Endothelial cell of umbilical vein (primary cell): ENCODE measurements at regions not wholly inside any gene's neighbourhood (a gene's known extent, or its start where the extent isn't known, plus 50 kb on each side); places are given as distances from the start of the nearest gene placed in this dataset.

Source experiments
- BruUV-seq: library from RNA; stranded (reverse); fragments of 400-500 nt; replicated peaks from 2 replicates; lab custom pipeline; 2021; lab: Mats Ljungman, UMichigan
- CTCF ChIA-PET: fragments of 300-600, 350-600 bp; sonication (Branson Sonifier 250); formaldehyde crosslinking; loops from one replicate; lab custom pipeline; 2021; ENCODE audit warnings: antibody characterized with exemption, inconsistent platforms; lab: Charles Lee
- POLR2A ChIA-PET: fragments of 300-600, 350-600 bp; sonication (Branson Sonifier 250); formaldehyde crosslinking; loops from one replicate; lab custom pipeline; 2021; ENCODE audit warnings: antibody characterized with exemption, inconsistent platforms; lab: Charles Lee
- DNase-seq: peaks from one replicate; pipeline ENCODE4 v3.0.0-alpha.2; 2011; ENCODE audit warnings: low read depth, low spot score
- FAIRE-seq: peaks from 2 replicates; lab custom pipeline; 2011; peaks lifted over from hg19 to GRCh38; lab: Jason Lieb, UNC
- H2AFZ ChIP-seq: 2 replicates; pipeline ENCODE4 v1.6.0; 2012; ENCODE audit warnings: low read depth, low read length, control low read depth, inconsistent platforms
- H3K27ac ChIP-seq: 2 replicates; pipeline ENCODE4 v1.5.1; 2011; ENCODE audit warnings: low read depth, mild to moderate bottlenecking, control low read depth, low read length, moderate library complexity; ENCODE audit not compliant: insufficient read depth
- H3K27me3 ChIP-seq, 2 experiments: 2 replicates each; pipeline versions ENCODE4 v1.6.0 to v1.6.1; 2011; ENCODE audit warnings: low read length in 2 of 2, mixed read lengths in 1 of 2; ENCODE audit not compliant: control insufficient read depth in 2 of 2, insufficient read depth in 2 of 2
- H3K36me3 ChIP-seq, 2 experiments: 2 replicates in 1 of 2; 3 replicates in 1 of 2; pipeline ENCODE4 v1.5.1; 2011; ENCODE audit warnings: low read length in 2 of 2, mild to moderate bottlenecking in 1 of 2, moderate library complexity in 1 of 2; ENCODE audit not compliant: control insufficient read depth in 2 of 2, insufficient read depth in 2 of 2; ENCODE audit errors: extremely low read depth in 1 of 2
- H3K4me1 ChIP-seq: 3 replicates; pipeline ENCODE4 v1.5.1; 2011; ENCODE audit warnings: mild to moderate bottlenecking, low read length; ENCODE audit not compliant: control insufficient read depth, insufficient read depth; ENCODE audit errors: extremely low read depth
- H3K4me2 ChIP-seq: 2 replicates; pipeline ENCODE4 v1.6.1; 2011; ENCODE audit warnings: low read length, control low read depth, mixed read lengths; ENCODE audit not compliant: insufficient read depth
- H3K4me3 ChIP-seq, 3 experiments: fragments of 200-600 bp in 1 of 3; sonication (generic), shearing (Covaris generic) in 1 of 3; replicated peaks in 1 of 3; 2 replicates each; pipeline ENCODE4 v1.5.1; 2011 to 2016; ENCODE audit warnings: control low read depth in 3 of 3, low read length in 3 of 3, mild to moderate bottlenecking in 2 of 3, inconsistent platforms in 1 of 3, low read depth in 1 of 3, moderate library complexity in 1 of 3; ENCODE audit not compliant: insufficient read depth in 1 of 3
- H3K79me2 ChIP-seq: 2 replicates; pipeline ENCODE4 v1.6.0; 2012; ENCODE audit warnings: low read length, inconsistent platforms; ENCODE audit not compliant: control insufficient read depth, insufficient read depth
- H3K9ac ChIP-seq: replicated peaks from 2 replicates; pipeline ENCODE3; 2011; ENCODE audit warnings: low read length, control low read depth; ENCODE audit not compliant: insufficient read depth; ENCODE audit errors: extremely low read depth
- H3K9me1 ChIP-seq: replicated peaks from 3 replicates; pipeline ENCODE4 v1.6.0; 2011; ENCODE audit warnings: mild to moderate bottlenecking, low read length; ENCODE audit not compliant: control insufficient read depth, insufficient read depth; ENCODE audit errors: extremely low read depth
- H3K9me3 ChIP-seq: replicated peaks from 2 replicates; pipeline ENCODE4 v1.5.1; 2012; ENCODE audit warnings: low read length, inconsistent platforms; ENCODE audit not compliant: control insufficient read depth, insufficient read depth
- H4K20me1 ChIP-seq: replicated peaks from 2 replicates; pipeline ENCODE3; 2011; ENCODE audit warnings: mild to moderate bottlenecking, low read length; ENCODE audit not compliant: control insufficient read depth, insufficient read depth; ENCODE audit errors: extremely low read depth
- EZH2 ChIP-seq: IDR thresholded peaks from 2 replicates; pipeline ENCODE4 v1.6.1; 2012; ENCODE audit warnings: borderline replicate concordance, low read depth, mild to moderate bottlenecking, moderate library complexity, low read length, inconsistent platforms; ENCODE audit not compliant: severe bottlenecking
- FOS ChIP-seq: IDR thresholded peaks from 2 replicates; pipeline ENCODE4 v1.6.1; 2011; ENCODE audit warnings: mild to moderate bottlenecking, low read length, moderate library complexity, borderline replicate concordance; ENCODE audit not compliant: insufficient read depth
- GATA2 ChIP-seq: IDR thresholded peaks from 2 replicates; pipeline ENCODE4 v1.7.0; 2011; ENCODE audit warnings: low read depth, mild to moderate bottlenecking, moderate library complexity, mixed read lengths, low read length; ENCODE audit not compliant: insufficient read length, insufficient read depth
- JUN ChIP-seq: IDR thresholded peaks from 2 replicates; pipeline ENCODE4 v1.6.1; 2011; ENCODE audit warnings: borderline replicate concordance, low read depth; ENCODE audit not compliant: insufficient read length, insufficient read depth
- MAX ChIP-seq: IDR thresholded peaks from 2 replicates; pipeline ENCODE4 v1.6.1; 2011; ENCODE audit not compliant: insufficient read depth, insufficient read length
- MYC ChIP-seq: IDR thresholded peaks from one replicate; pipeline ENCODE4 v1.6.1; 2011; ENCODE audit warnings: mild to moderate bottlenecking, low read depth, low read length
- POLR2A ChIP-seq: IDR thresholded peaks from 2 replicates; pipeline ENCODE4 v1.6.1; 2012; ENCODE audit warnings: low read depth, mild to moderate bottlenecking, control low read depth, low read length
- POLR2AphosphoS5 ChIP-seq: IDR thresholded peaks from 2 replicates; pipeline ENCODE4 v1.6.1; 2012; ENCODE audit warnings: low read depth, mild to moderate bottlenecking, control low read depth, low read length, moderate library complexity; ENCODE audit not compliant: insufficient read depth
- dilution Hi-C: fragments of 300-500 bp; cut with MboI; formaldehyde crosslinking; loops from one replicate; pipeline ENCODE4 v1.15.0; 2019; ENCODE audit warnings: low sequenced_read_pairs; ENCODE audit not compliant: extremely low pct_ligation_motif_present
- intact Hi-C: fragments of 100-400 bp; cut with micrococcal nuclease; formaldehyde crosslinking; loops from one replicate; pipeline ENCODE4 v1.10.0; 2022
- TF ChIP-seq, protein P1 (sequence below), 2 donors: IDR thresholded peaks; 1 replicate in 1 of 2; 2 replicates in 1 of 2; pipeline ENCODE4 v1.5.1; 2011; ENCODE audit warnings: low read length in 2 of 2, mild to moderate bottlenecking in 2 of 2, moderate library complexity in 2 of 2, control low read depth in 1 of 2, inconsistent platforms in 1 of 2, low read depth in 1 of 2; ENCODE audit not compliant: insufficient read depth in 1 of 2; ENCODE audit errors: extremely low read depth in 1 of 2

- ChIA-PET POLR2A (no interaction called here), CTCF (no interaction called here)
- H3K79me2 ChIP-seq = no peaks in the 10 kb centered on the region
- H3K4me1 ChIP-seq = no peaks in the 10 kb centered on the region
- H3K9me3 ChIP-seq = no peaks in the 10 kb centered on the region
- BruUV-seq = no TSS peak
- dilution Hi-C loops (no loop called here), intact Hi-C loops (no loop called here)
- no peak overlapping the region for H3K4me3 ChIP-seq
- no peak overlapping the region for H3K9ac ChIP-seq
- H2AFZ ChIP-seq = no peak overlapping the region
- no peak overlapping the region for H3K27ac ChIP-seq
- FAIRE-seq (no peak), DNase-seq (no peak)
- TF ChIP-seq FOS = no peak
- no peak for TF ChIP-seq MAX
- TF ChIP-seq POLR2A = no peak
- TF ChIP-seq, protein P1, sequence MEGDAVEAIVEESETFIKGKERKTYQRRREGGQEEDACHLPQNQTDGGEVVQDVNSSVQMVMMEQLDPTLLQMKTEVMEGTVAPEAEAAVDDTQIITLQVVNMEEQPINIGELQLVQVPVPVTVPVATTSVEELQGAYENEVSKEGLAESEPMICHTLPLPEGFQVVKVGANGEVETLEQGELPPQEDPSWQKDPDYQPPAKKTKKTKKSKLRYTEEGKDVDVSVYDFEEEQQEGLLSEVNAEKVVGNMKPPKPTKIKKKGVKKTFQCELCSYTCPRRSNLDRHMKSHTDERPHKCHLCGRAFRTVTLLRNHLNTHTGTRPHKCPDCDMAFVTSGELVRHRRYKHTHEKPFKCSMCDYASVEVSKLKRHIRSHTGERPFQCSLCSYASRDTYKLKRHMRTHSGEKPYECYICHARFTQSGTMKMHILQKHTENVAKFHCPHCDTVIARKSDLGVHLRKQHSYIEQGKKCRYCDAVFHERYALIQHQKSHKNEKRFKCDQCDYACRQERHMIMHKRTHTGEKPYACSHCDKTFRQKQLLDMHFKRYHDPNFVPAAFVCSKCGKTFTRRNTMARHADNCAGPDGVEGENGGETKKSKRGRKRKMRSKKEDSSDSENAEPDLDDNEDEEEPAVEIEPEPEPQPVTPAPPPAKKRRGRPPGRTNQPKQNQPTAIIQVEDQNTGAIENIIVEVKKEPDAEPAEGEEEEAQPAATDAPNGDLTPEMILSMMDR (IDR thresholded peaks at IDR 0.05; ENCODE audit: extremely low read depth in 1 of 2, insufficient read depth in 1 of 2, low read depth in 1 of 2, low read length in 2 of 2) = no peak
- TF ChIP-seq MYC = no peak
- TF ChIP-seq GATA2 = no peak
- TF ChIP-seq JUN = no peak
- no peak for TF ChIP-seq POLR2AphosphoS5
- TF ChIP-seq EZH2 = no peak
- H3K4me2 ChIP-seq = no peak overlapping the region
- no peaks in the 10 kb centered on the region for H3K36me3 ChIP-seq
- no peaks in the 10 kb centered on the region for H3K9me1 ChIP-seq
- peaks cover 8 to 15% of the 10 kb centered on the region in 2 experiments for H3K27me3 ChIP-seq
- no peaks in the 10 kb centered on the region for H4K20me1 ChIP-seq
These were observed 80.4 kb downstream of the DLEU7 start for GRCh38 chr13:50762969-50763567.
